ENCODE measurements at regions not wholly inside any gene's neighbourhood (a gene's known extent, or its start where the extent isn't known, plus 50 kb on each side); places are given as distances from the start of the nearest gene placed in this dataset.

GRCh38 chr6:156534594-156534993 is 242.6 kb upstream of the ARID1B start:
- H3K4me2 ChIP-seq (ENCODE audit: low read depth, low read length): no peak overlapping the region
- no peak overlapping the region for H3K9ac ChIP-seq (ENCODE audit: low read length)
- no peaks in the 10 kb centered on the region for H3K36me3 ChIP-seq (replicated peaks; ENCODE audit: insufficient read depth, low read length)
- no peaks in the 10 kb centered on the region for H3K4me1 ChIP-seq (ENCODE audit: low read length)
- TF ChIP-seq EZH2phosphoT487 (IDR thresholded peaks at IDR 0.05; ENCODE audit: low read length) (no peak), CTCF (IDR thresholded peaks at IDR 0.05; ENCODE audit: low read length) (no peak), EZH2 (optimal IDR thresholded peaks at IDR 0.05; ENCODE audit: low read depth, low read length) (no peak)
- no peaks in the 10 kb centered on the region for H3F3A ChIP-seq (ENCODE audit: insufficient read depth, low read length)
- DNase-seq: no peak
- no peaks in the 10 kb centered on the region for H3K27me3 ChIP-seq (replicated peaks; ENCODE audit: insufficient read depth, low read length)
- no peak overlapping the region for H2AFZ ChIP-seq (ENCODE audit: low read length)
- no peaks in the 10 kb centered on the region for H3K9me2 ChIP-seq (replicated peaks; ENCODE audit: insufficient read depth, low read length)
- H3K27ac ChIP-seq (ENCODE audit: low read length): no peak overlapping the region
- H3K4me3 ChIP-seq (ENCODE audit: low read length): no peak overlapping the region
- H3K9me3 ChIP-seq (replicated peaks; ENCODE audit: insufficient read depth, low read length): no peaks in the 10 kb centered on the region
- H4K20me1 ChIP-seq (ENCODE audit: insufficient read depth, low read length): no peaks in the 10 kb centered on the region
- no peaks in the 10 kb centered on the region for H3K79me2 ChIP-seq (ENCODE audit: low read length)

DNA sequence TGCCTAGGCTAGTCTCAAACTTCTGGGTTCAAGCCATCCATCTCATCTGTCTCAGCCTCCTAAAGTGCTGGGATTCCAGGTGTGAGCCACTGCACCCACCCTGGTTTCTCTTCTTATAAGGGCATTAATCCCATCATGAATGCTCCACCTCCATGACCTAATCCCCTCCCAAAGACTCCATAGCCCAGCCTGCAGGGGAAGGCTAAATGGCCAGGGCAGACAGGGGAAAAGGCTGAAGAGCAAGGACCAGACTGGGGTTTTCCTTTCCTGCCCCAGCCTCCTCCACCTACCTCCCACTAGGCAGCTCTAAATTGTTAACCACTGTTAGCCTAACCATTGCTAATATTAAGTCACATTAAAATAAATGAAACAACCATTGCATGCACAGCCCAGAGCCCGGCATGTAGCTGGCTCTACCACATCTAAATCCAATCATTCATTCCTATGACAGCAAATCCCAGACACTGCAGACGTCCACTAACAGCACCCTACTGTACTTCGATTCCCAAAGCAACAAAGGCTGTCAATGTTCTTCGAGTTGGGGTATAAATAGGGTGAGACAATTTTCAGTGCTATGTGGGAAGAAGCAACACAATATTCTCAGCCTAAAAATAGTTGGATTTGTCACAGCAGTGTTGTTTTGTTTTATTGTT is 243.2 kb upstream of the ARID1B start:
- H3F3A ChIP-seq (ENCODE audit: insufficient read depth, low read length): no peaks in the 10 kb centered on the region
- H3K79me2 ChIP-seq (ENCODE audit: low read length): no peaks in the 10 kb centered on the region
- TF ChIP-seq EZH2phosphoT487 (IDR thresholded peaks at IDR 0.05; ENCODE audit: low read length) (no peak), CTCF (IDR thresholded peaks at IDR 0.05; ENCODE audit: low read length) (no peak), EZH2 (optimal IDR thresholded peaks at IDR 0.05; ENCODE audit: low read depth, low read length) (no peak)
- no peak overlapping the region for H3K4me3 ChIP-seq (ENCODE audit: low read length)
- H4K20me1 ChIP-seq (ENCODE audit: insufficient read depth, low read length): no peaks in the 10 kb centered on the region
- no peaks in the 10 kb centered on the region for H3K9me2 ChIP-seq (replicated peaks; ENCODE audit: insufficient read depth, low read length)
- no peaks in the 10 kb centered on the region for H3K36me3 ChIP-seq (replicated peaks; ENCODE audit: insufficient read depth, low read length)
- DNase-seq: no peak
- H3K4me1 ChIP-seq (ENCODE audit: low read length): no peaks in the 10 kb centered on the region
- no peak overlapping the region for H3K9ac ChIP-seq (ENCODE audit: low read length)
- H3K27ac ChIP-seq (ENCODE audit: low read length): no peak overlapping the region
- H3K9me3 ChIP-seq (replicated peaks; ENCODE audit: insufficient read depth, low read length): no peaks in the 10 kb centered on the region
- H3K27me3 ChIP-seq (replicated peaks; ENCODE audit: insufficient read depth, low read length): no peaks in the 10 kb centered on the region
- no peak overlapping the region for H3K4me2 ChIP-seq (ENCODE audit: low read depth, low read length)
- H2AFZ ChIP-seq (ENCODE audit: low read length): no peak overlapping the region

- no peaks in the 10 kb centered on the region for H3K9me3 ChIP-seq (replicated peaks; ENCODE audit: insufficient read depth, low read length)
- no peak overlapping the region for H3K4me2 ChIP-seq (ENCODE audit: low read depth, low read length)
- H4K20me1 ChIP-seq (ENCODE audit: insufficient read depth, low read length): no peaks in the 10 kb centered on the region
- no peak overlapping the region for H3K4me3 ChIP-seq (ENCODE audit: low read length)
- H3K4me1 ChIP-seq (ENCODE audit: low read length): no peaks in the 10 kb centered on the region
- no peak overlapping the region for H2AFZ ChIP-seq (ENCODE audit: low read length)
- H3K27me3 ChIP-seq (replicated peaks; ENCODE audit: insufficient read depth, low read length): no peaks in the 10 kb centered on the region
- no peak overlapping the region for H3K27ac ChIP-seq (ENCODE audit: low read length)
- no peak overlapping the region for H3K9ac ChIP-seq (ENCODE audit: low read length)
- no peaks in the 10 kb centered on the region for H3F3A ChIP-seq (ENCODE audit: insufficient read depth, low read length)
- H3K79me2 ChIP-seq (ENCODE audit: low read length): no peaks in the 10 kb centered on the region
- no peak for TF ChIP-seq EZH2phosphoT487 (IDR thresholded peaks at IDR 0.05; ENCODE audit: low read length)
- no peak for TF ChIP-seq EZH2 (optimal IDR thresholded peaks at IDR 0.05; ENCODE audit: low read depth, low read length)
- TF ChIP-seq CTCF (IDR thresholded peaks at IDR 0.05; ENCODE audit: low read length): no peak
- H3K36me3 ChIP-seq (replicated peaks; ENCODE audit: insufficient read depth, low read length): no peaks in the 10 kb centered on the region
- H3K9me2 ChIP-seq (replicated peaks; ENCODE audit: insufficient read depth, low read length): no peaks in the 10 kb centered on the region
- DNase-seq: no peak
Observed at GRCh38 chr6:156526081-156526480, 251.1 kb upstream of the ARID1B start.
